H1 (cell line): ENCODE measurements at regions not wholly inside any gene's neighbourhood (a gene's known extent, or its start where the extent isn't known, plus 50 kb on each side); places are given as distances from the start of the nearest gene placed in this dataset.

Experiments
- CTCF ChIA-PET: fragments of 300-600 bp; sonication (Branson Sonifier 250); formaldehyde crosslinking; loops from one replicate; lab custom pipeline; 2021; ENCODE audit not compliant: partially characterized antibody; lab: Charles Lee
- POLR2A ChIA-PET: fragments of 300-600 bp; sonication (Branson Sonifier 250); formaldehyde crosslinking; loops from one replicate; lab custom pipeline; 2021; ENCODE audit warnings: inconsistent platforms; ENCODE audit not compliant: partially characterized antibody; lab: Charles Lee
- DNase-seq, 2 experiments: peaks; one replicate each; pipeline versions ENCODE4 v3.0.0 to v3.0.0-alpha.2; 2010 to 2022; ENCODE audit warnings: low spot score in 2 of 2, low read depth in 1 of 2, mixed read lengths in 1 of 2
- FAIRE-seq: peaks from 2 replicates; lab custom pipeline; 2011; peaks lifted over from hg19 to GRCh38; lab: Jason Lieb, UNC
- H2AFZ ChIP-seq: 2 replicates; pipeline ENCODE4 v1.8.1; 2012; ENCODE audit warnings: low read length, inconsistent platforms
- H2AK5ac ChIP-seq: 2 replicates; pipeline ENCODE4 v1.6.1; 2013; ENCODE audit warnings: low read depth, low read length
- H2BK120ac ChIP-seq: replicated peaks from 2 replicates; pipeline ENCODE3; 2013; ENCODE audit warnings: low read depth, low read length, inconsistent platforms
- H2BK12ac ChIP-seq: 2 replicates; pipeline ENCODE4 v1.6.1; 2013; ENCODE audit warnings: low read depth, low read length
- H2BK15ac ChIP-seq: 2 replicates; pipeline ENCODE4 v1.6.1; 2013; ENCODE audit warnings: low read length
- H2BK20ac ChIP-seq: 2 replicates; pipeline ENCODE4 v1.6.1; 2013; ENCODE audit warnings: low read length
- H2BK5ac ChIP-seq: 2 replicates; pipeline ENCODE4 v1.6.1; 2013; ENCODE audit warnings: low read depth, low read length
- H3K14ac ChIP-seq: 2 replicates; pipeline ENCODE4 v1.6.1; 2013; ENCODE audit warnings: inconsistent platforms; ENCODE audit not compliant: insufficient read length
- H3K18ac ChIP-seq: 2 replicates; pipeline ENCODE4 v1.6.1; 2013; ENCODE audit warnings: low read length; ENCODE audit errors: extremely low read depth
- H3K23ac ChIP-seq: 2 replicates; pipeline ENCODE4 v1.6.1; 2013; ENCODE audit warnings: inconsistent platforms; ENCODE audit not compliant: insufficient read length
- H3K23me2 ChIP-seq: 2 replicates; pipeline ENCODE4 v1.6.1; 2013; ENCODE audit warnings: low read depth, low read length
- H3K27ac ChIP-seq: 2 replicates; pipeline ENCODE4 v1.6.1; 2011; ENCODE audit warnings: low read depth, low read length, inconsistent platforms
- H3K27me3 ChIP-seq, 4 experiments: replicated peaks in 1 of 4; 1 replicate in 1 of 4; 2 replicates in 3 of 4; pipeline versions ENCODE4 v1.6.1 to v1.8.1; 2011 to 2013; ENCODE audit warnings: low read length in 3 of 4, mild to moderate bottlenecking in 3 of 4, inconsistent platforms in 2 of 4, mixed read lengths in 2 of 4, moderate library complexity in 1 of 4; ENCODE audit not compliant: control insufficient read depth in 3 of 4, insufficient read depth in 3 of 4; ENCODE audit errors: extremely low read depth in 1 of 4
- H3K36me3 ChIP-seq, 4 experiments: 2 replicates each; pipeline versions ENCODE4 v1.6.1 to v1.8.1; 2011 to 2013; ENCODE audit warnings: mild to moderate bottlenecking in 4 of 4, low read length in 3 of 4, moderate library complexity in 2 of 4, control low read depth in 1 of 4, inconsistent platforms in 1 of 4; ENCODE audit not compliant: insufficient read depth in 4 of 4, control insufficient read depth in 2 of 4
- H3K4ac ChIP-seq: replicated peaks from 2 replicates; pipeline ENCODE3; 2013; ENCODE audit warnings: low read length, low read depth, mixed read lengths, inconsistent platforms; ENCODE audit not compliant: insufficient read length
- H3K4me1 ChIP-seq, 4 experiments: replicated peaks in 1 of 4; 1 replicate in 1 of 4; 2 replicates in 3 of 4; pipeline versions ENCODE4 v1.6.1 to v1.8.1; 2011 to 2013; ENCODE audit warnings: low read length in 3 of 4, inconsistent platforms in 2 of 4, mixed read lengths in 1 of 4; ENCODE audit not compliant: insufficient read depth in 4 of 4, control insufficient read depth in 3 of 4
- H3K4me2 ChIP-seq, 2 experiments: 2 replicates each; pipeline versions ENCODE4 v1.6.1 to v1.8.1; 2011 to 2013; ENCODE audit warnings: low read depth in 2 of 2, low read length in 2 of 2, control low read depth in 1 of 2, inconsistent platforms in 1 of 2, mild to moderate bottlenecking in 1 of 2; ENCODE audit not compliant: insufficient read depth in 1 of 2
- H3K4me3 ChIP-seq, 4 experiments: fragments of 200-600, 300-600 bp in 1 of 4; sonication (generic), shearing (Covaris generic), sonication (Bioruptor Twin) in 1 of 4; 2 replicates each; pipeline versions ENCODE4 v1.5.1 to v1.8.1; 2011 to 2016; ENCODE audit warnings: low read length in 4 of 4, low read depth in 3 of 4, control low read depth in 2 of 4, inconsistent platforms in 2 of 4, mild to moderate bottlenecking in 2 of 4, mixed read lengths in 1 of 4, moderate library complexity in 1 of 4; ENCODE audit not compliant: insufficient read depth in 2 of 4; ENCODE audit errors: extremely low read depth in 1 of 4
- H3K56ac ChIP-seq: replicated peaks from 2 replicates; pipeline ENCODE3; 2013; ENCODE audit warnings: low read depth, mild to moderate bottlenecking, mixed read lengths, low read length, inconsistent platforms; ENCODE audit not compliant: insufficient read length
- H3K79me1 ChIP-seq: 2 replicates; pipeline ENCODE4 v1.6.1; 2013; ENCODE audit warnings: low read depth, low read length, control low read depth
- H3K79me2 ChIP-seq, 2 experiments: 2 replicates each; pipeline versions ENCODE4 v1.6.1 to v1.8.1; 2012 to 2013; ENCODE audit warnings: low read length in 2 of 2, mild to moderate bottlenecking in 2 of 2, inconsistent platforms in 1 of 2; ENCODE audit not compliant: insufficient read depth in 2 of 2, control insufficient read depth in 1 of 2
- H3K9ac ChIP-seq, 4 experiments: replicated peaks in 1 of 4; 1 replicate in 1 of 4; 2 replicates in 3 of 4; pipeline versions ENCODE4 v1.6.1 to v1.8.1; 2011 to 2013; ENCODE audit warnings: low read depth in 3 of 4, low read length in 3 of 4, control low read depth in 2 of 4, mild to moderate bottlenecking in 2 of 4, moderate library complexity in 2 of 4, inconsistent platforms in 1 of 4; ENCODE audit errors: extremely low read depth in 1 of 4
- H3K9me3 ChIP-seq, 2 experiments: 2 replicates each; pipeline versions ENCODE4 v1.6.1 to v1.8.1; 2012 to 2013; ENCODE audit warnings: mild to moderate bottlenecking in 2 of 2, moderate library complexity in 2 of 2, control low read depth in 1 of 2, inconsistent platforms in 1 of 2, low read depth in 1 of 2, low read length in 1 of 2, mixed read lengths in 1 of 2; ENCODE audit not compliant: insufficient read depth in 2 of 2
- H4K20me1 ChIP-seq, 2 experiments: replicated peaks in 1 of 2; 2 replicates each; pipeline versions ENCODE3 to v1.8.1; 2011 to 2013; ENCODE audit warnings: inconsistent platforms in 2 of 2, low read length in 2 of 2, mild to moderate bottlenecking in 1 of 2; ENCODE audit not compliant: insufficient read depth in 2 of 2, control insufficient read depth in 1 of 2
- H4K5ac ChIP-seq: 2 replicates; pipeline ENCODE4 v1.6.1; 2013; ENCODE audit warnings: low read length, low read depth, mixed read lengths, inconsistent platforms; ENCODE audit not compliant: insufficient read length
- H4K8ac ChIP-seq: 2 replicates; pipeline ENCODE4 v1.8.0; 2013; ENCODE audit warnings: mild to moderate bottlenecking, moderate library complexity, low read length, inconsistent platforms; ENCODE audit not compliant: insufficient read depth; ENCODE audit errors: extremely low read depth
- H4K91ac ChIP-seq: replicated peaks from 2 replicates; pipeline ENCODE3; 2013; ENCODE audit warnings: low read length, mixed read lengths, inconsistent platforms; ENCODE audit not compliant: insufficient read length
- ATF2 ChIP-seq: IDR thresholded peaks from 2 replicates; pipeline ENCODE4 v1.6.1; 2012; ENCODE audit warnings: low read length, inconsistent platforms
- BRCA1 ChIP-seq: IDR thresholded peaks from 2 replicates; pipeline ENCODE4 v1.6.1; 2012; ENCODE audit warnings: low read depth, low read length, improper control_type of control experiment
- FOSL1 ChIP-seq: IDR thresholded peaks from 2 replicates; pipeline ENCODE4 v1.6.1; 2011; ENCODE audit warnings: mild to moderate bottlenecking, low read depth, low read length, moderate library complexity; ENCODE audit not compliant: insufficient read depth
- KDM1A ChIP-seq: fragments of 200-600, 300-600 bp; sonication (generic); IDR thresholded peaks from 2 replicates; pipeline ENCODE4 v1.7.1; 2016; ENCODE audit warnings: mild to moderate bottlenecking, low read length, borderline replicate concordance
- KDM5A ChIP-seq: fragments of 200-600 bp; IDR thresholded peaks from 2 replicates; pipeline ENCODE4 v1.7.1; 2012; ENCODE audit warnings: mild to moderate bottlenecking, low read length, inconsistent platforms, mixed read lengths
- POLR2AphosphoS5 ChIP-seq: IDR thresholded peaks from 2 replicates; pipeline ENCODE4 v1.6.1; 2011; ENCODE audit warnings: low read depth, low read length
- SAP30 ChIP-seq: fragments of 300-600 bp; sonication (generic); IDR thresholded peaks from 2 replicates; pipeline ENCODE4 v1.7.1; 2012; ENCODE audit warnings: low read length, moderate library complexity, mild to moderate bottlenecking, inconsistent platforms; ENCODE audit not compliant: insufficient read depth, insufficient replicate concordance
- SIX5 ChIP-seq: IDR thresholded peaks from 2 replicates; pipeline ENCODE4 v1.6.1; 2011; ENCODE audit warnings: mild to moderate bottlenecking, low read depth, low read length
- SP2 ChIP-seq: IDR thresholded peaks from 2 replicates; pipeline ENCODE4 v1.6.1; 2012; ENCODE audit warnings: mild to moderate bottlenecking, low read length, inconsistent platforms
- SUZ12 ChIP-seq: fragments of 200-600 bp; sonication (generic); IDR thresholded peaks from 2 replicates; pipeline ENCODE4 v1.6.1; 2012; ENCODE audit warnings: mild to moderate bottlenecking, inconsistent platforms, low read length, moderate library complexity, mixed read lengths
- TAF1 ChIP-seq: IDR thresholded peaks from 2 replicates; pipeline ENCODE4 v1.6.1; 2011; ENCODE audit warnings: mild to moderate bottlenecking, low read depth, low read length
- TAF7 ChIP-seq: optimal IDR thresholded peaks from 2 replicates; pipeline ENCODE3; 2011; ENCODE audit warnings: low read depth, mild to moderate bottlenecking, inconsistent platforms, low read length, moderate library complexity, borderline replicate concordance
- TCF12 ChIP-seq: IDR thresholded peaks from 2 replicates; pipeline ENCODE4 v1.6.1; 2011; ENCODE audit warnings: low read depth, mild to moderate bottlenecking, low read length
- WGBS, 2 experiments: shearing (Covaris generic) in 1 of 2; methylation state at CpG; one replicate each; pipeline versions ENCODE4 v1.1.6 to v1.1.7; 2013 to 2015; ENCODE audit warnings: low lambda C conversion rate in 2 of 2, mixed read lengths in 2 of 2, inconsistent platforms in 1 of 2, low coverage in 1 of 2, missing lambda C conversion rate in 1 of 2; ENCODE audit not compliant: insufficient replicate concordance in 2 of 2, insufficient coverage in 1 of 2, insufficient read length in 1 of 2; ENCODE audit errors: extremely low coverage in 1 of 2, missing lambda C conversion rate in 1 of 2; 5-methylcytosine and 5-hydroxymethylcytosine counted together

GRCh38 chr19:13599681-13600080 lies 93.4 kb upstream of the CACNA1A start:
- H2AFZ ChIP-seq: 0 out of 2 replicates have a peak overlapping the region, but pooled peaks have one; percentile 32
- no peak overlapping the region for H3K14ac ChIP-seq
- no peak overlapping the region for H2BK20ac ChIP-seq
- CTCF ChIA-PET: interaction anchor here (0.6 to 3.5 kb wide), 15 partner anchors 10 to 263 kb away, joined by 3 to 20 read pairs (median 4); no protein-coding TSS in a partner anchor
- H3K56ac ChIP-seq: no peak overlapping the region
- H3K9me3 ChIP-seq: no peaks in the 10 kb centered on the region
- no peaks in the 10 kb centered on the region; a peak in 1 of 7 replicates for H3K4me1 ChIP-seq
- no peak overlapping the region for H3K4ac ChIP-seq
- no peak overlapping the region for H2BK120ac ChIP-seq
- H3K23ac ChIP-seq: no peak overlapping the region
- no peaks in the 10 kb centered on the region for H3K79me2 ChIP-seq
- no peaks in the 10 kb centered on the region for H3K36me3 ChIP-seq
- H3K4me2 ChIP-seq: no peak overlapping the region
- H3K27ac ChIP-seq: no peak overlapping the region
- no peak overlapping the region for H2BK15ac ChIP-seq
- no peak overlapping the region for H3K18ac ChIP-seq
- H2BK5ac ChIP-seq: no peak overlapping the region
- H3K4me3 ChIP-seq: no peak overlapping the region
- POLR2A ChIA-PET: interaction anchor here (0.9 kb wide), 1 partner anchor 175 kb away, joined by 8 read pairs; no protein-coding TSS in a partner anchor
- H4K91ac ChIP-seq: no peak overlapping the region
- no peak overlapping the region for H4K8ac ChIP-seq
- no peaks in the 10 kb centered on the region for H3K79me1 ChIP-seq
- no peak for DNase-seq
- no peak overlapping the region for H2AK5ac ChIP-seq
- WGBS, 2 experiments: 91% methylated on average over 21 of the region's 22 CpGs; no CpG with 5 or more reads in 1 of the 2 experiments
- H3K9ac ChIP-seq: no peak overlapping the region; a peak in 1 of 7 replicates
- H4K5ac ChIP-seq: no peak overlapping the region
- H3K27me3 ChIP-seq: no peaks in the 10 kb centered on the region
- no peak for FAIRE-seq
- no peaks in the 10 kb centered on the region for H4K20me1 ChIP-seq
- peaks cover 8% of the 10 kb centered on the region; the same call in 1 of the 2 replicates for H3K23me2 ChIP-seq
- no peak overlapping the region for H2BK12ac ChIP-seq
- TF ChIP-seq TAF1 (no peak), FOSL1 (no peak), SP2 (no peak), SIX5 (no peak), KDM1A (no peak), TAF7 (no peak), ATF2 (no peak), BRCA1 (no peak), TCF12 (no peak), KDM5A (no peak), SUZ12 (no peak), POLR2AphosphoS5 (no peak), SAP30 (no peak)
